MV-4-11 (cell line): ENCODE measurements at regions not wholly inside any gene's neighbourhood (a gene's known extent, or its start where the extent isn't known, plus 50 kb on each side); places are given as distances from the start of the nearest gene placed in this dataset.

Source experiments
- DNase-seq: peaks from one replicate; lab custom pipeline; 2025; lab: John Stamatoyannopoulos, UW

- peak; percentile 14 for DNase-seq
Observed at GRCh38 chr20:51095633-51096521, 73.0 kb upstream of the KCNG1 start.

GRCh38 chr20:51094221-51094620, 71.3 kb upstream of the KCNG1 start:
- DNase-seq, result no peak

GRCh38 chr20:51093240-51093763, 70.4 kb upstream of the KCNG1 start:
- no peak for DNase-seq

- DNase-seq, result peak; percentile 38
Observed at GRCh38 chr20:51092338-51092737, 69.4 kb upstream of the KCNG1 start.

GRCh38 chr20:51091406-51092195, 68.7 kb upstream of the KCNG1 start:
- peak; percentile 3 for DNase-seq

GRCh38 chr20:51089840-51090239, 66.9 kb upstream of the KCNG1 start:
- DNase-seq, result no peak

DNA sequence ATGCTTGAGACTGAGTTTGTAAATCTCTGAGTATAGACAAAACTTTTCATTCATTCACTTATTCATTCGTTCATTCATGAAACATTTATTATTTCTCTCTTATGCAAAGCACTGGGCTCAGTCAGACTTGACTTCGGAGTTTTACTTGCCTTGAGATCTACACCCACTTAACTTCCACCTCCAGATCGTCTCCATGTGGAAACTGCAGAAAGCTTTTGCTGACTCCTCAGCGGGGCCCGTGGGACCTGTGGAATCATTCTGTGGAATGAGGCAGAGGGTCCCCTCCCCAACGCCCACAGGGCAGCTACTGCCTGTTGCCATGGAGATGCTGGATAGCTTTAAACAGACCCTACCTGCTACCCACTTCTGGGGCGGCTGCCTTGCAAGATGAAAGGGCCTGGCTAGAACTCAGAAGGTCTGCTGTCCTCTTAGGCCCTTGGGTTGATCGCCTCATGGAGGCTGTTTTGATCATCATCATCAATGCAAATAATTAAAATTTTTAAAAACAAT, 66.4 kb upstream of the KCNG1 start:
- DNase-seq, result no peak

GRCh38 chr20:51087266-51087665, 64.4 kb upstream of the KCNG1 start:
- no peak for DNase-seq

DNA sequence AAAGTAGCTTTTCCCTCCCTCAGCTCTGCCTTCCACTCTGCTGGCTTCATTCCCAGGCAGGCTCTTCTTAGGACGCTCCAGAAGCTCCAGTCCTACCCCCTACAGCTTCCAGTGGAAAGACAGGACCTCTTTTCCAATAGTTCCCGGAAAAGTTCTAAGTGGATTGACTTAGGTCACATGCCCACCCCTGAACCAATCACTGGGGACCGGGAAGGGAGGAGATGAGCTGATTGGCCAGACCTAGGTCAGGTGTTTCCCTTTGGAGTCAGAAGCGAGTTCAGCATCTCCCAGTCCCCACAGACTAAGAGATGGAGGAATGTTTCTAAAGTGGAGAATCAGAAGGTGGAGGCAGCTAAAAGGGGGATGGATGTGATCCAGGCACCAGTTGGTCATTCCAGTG, 62.9 kb upstream of the KCNG1 start:
- no peak for DNase-seq

DNA sequence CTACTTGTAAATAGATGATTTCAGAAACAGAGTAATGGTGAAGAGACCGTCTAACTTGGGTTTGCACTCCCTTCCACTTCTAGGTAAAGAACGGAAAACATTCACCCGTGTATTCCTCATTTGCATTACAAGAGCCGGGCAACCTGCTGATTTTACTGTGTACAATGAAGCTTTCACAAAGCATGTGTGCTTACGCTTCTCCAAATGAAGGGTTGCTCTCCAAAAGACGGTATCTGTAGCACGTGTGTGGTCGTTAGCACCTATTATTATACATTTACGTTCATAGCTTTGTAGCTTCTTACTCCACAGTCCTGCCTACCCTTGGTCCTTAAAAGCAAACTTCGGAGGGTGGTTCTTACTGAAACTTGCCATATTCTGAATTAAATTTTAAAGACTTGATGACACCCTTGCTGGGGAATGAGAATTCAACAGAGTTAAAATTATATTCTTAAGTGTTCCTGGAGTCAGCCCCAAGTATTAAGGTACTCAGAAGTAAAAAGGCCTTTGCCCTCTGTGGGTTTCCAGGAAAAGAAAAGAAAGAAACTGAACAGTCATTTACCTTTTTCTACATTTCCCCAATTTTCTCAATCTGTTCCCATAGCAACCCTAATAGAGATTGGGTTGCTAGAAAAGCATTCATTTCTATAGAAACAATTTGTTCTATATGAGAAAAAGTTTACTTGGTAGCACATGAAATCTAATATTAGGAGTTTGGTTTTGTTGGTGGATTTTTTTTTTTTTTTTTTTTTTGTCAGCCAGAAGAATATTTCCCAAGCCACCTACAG, 61.9 kb upstream of the KCNG1 start:
- no peak for DNase-seq

DNA sequence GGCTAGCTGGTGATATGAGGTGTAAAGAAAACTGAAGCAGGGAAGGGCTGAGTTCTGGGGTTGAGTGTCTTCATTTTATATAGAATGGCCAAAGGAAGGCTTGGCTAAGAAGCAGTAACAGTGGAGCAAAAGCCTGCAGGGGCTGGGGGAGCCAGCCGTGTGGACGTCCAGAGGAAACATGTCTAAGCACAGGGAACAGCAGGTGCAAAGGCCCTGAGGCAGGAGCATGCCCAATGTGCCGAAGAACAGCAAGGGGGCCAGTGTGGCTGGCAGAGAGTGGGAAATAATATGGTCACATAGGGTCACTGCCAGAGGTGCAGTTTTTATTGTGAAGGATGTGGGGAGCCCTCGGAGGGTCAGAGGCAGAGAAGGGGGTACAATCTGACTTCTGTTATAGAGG, 60.5 kb upstream of the KCNG1 start:
- no peak for DNase-seq

DNA sequence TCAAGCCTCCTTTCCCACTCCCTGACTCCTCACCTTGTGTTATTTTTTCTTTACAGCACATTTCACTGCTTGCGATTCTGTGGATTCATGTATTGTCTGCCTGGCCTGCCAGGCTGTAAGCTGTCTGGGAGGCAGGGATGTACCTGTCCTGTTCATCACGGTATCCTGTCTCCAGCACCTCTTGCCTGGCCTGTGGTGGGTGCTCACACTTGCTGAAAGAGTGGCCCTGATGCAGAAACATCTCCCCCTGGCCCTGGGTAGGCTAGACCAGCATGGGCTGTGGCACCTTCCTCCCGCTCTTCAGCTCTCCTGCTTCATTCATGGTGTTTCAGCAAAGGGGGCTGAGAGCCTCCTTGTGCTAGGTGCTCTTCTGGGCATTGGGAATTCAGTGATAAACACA, 60.1 kb upstream of the KCNG1 start:
- DNase-seq, result no peak

DNA sequence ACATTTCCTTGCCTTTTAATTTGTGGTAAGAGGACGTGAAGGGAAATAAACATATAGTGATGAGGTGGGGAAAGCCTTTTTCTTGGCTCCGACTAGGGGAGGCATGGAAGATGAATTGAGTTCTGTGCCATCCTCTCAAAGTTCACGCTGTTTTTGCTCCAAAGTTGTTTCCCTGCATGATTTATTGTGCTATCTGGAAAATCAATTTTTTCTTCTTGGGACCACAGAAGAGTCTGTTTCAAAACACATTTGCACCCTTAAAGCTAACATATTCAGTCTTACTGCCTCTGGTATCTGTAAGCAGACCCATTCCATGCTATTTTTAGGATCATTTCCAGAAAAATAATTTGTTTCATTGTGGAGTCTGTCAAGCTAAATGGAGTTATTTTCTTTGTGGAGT, 57.6 kb upstream of the KCNG1 start:
- no peak for DNase-seq

- no peak for DNase-seq
Observed at GRCh38 chr20:51079488-51079887, 56.6 kb upstream of the KCNG1 start.

GRCh38 chr20:51077686-51078060, 54.8 kb upstream of the KCNG1 start:
- no peak for DNase-seq

GRCh38 chr20:51076786-51077685, 54.1 kb upstream of the KCNG1 start:
- no peak for DNase-seq

DNA sequence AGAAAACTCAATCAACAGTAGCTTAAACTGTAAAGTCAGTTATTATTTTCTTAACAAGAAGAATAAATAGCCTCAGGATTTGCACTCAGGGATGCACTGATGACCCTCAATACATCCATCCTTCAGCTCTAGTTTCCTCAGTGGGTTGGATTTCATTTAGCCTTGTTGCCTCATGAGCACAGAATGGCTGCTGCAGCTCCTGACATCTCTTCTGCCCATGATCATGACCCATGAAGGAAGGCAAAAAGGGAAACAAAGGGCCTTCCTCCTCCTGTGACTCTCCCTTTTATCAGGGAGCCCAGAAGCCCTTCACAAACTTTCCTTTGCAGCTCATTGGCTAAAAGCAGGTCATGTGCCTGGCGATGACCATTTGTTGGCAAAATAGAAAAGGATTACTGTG, 51.2 kb upstream of the KCNG1 start:
- DNase-seq, result no peak
